GM21825 (cell line): ENCODE measurements at regions not wholly inside any gene's neighbourhood (a gene's known extent, or its start where the extent isn't known, plus 50 kb on each side); places are given as distances from the start of the nearest gene placed in this dataset.

Experiments
- ATAC-seq: cut with Tn5 transposase; IDR thresholded peaks from one replicate; pipeline ENCODE4 v1.9.1; 2021; ENCODE audit warnings: mild to moderate bottlenecking, moderate library complexity; ENCODE audit not compliant: unreplicated experiment

DNA sequence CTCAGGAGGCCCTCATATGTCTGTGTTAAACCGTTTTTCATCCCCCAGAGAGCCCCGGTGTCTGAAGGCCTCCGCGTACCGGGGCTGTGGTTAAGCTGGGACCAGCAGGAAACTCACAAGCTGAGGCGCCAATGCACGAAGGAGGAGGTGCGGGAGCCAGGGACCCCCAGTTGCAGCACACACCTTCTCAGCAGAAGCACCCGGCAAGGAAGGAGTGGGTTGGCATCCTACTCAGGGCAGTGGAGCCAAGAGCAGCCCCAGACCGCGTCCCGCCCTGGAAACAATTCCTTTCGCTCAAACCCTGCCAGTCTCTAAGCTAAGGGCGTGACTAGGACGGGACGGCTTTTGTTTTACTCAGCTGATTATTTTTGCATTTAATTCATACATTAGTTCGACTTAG, 726.9 kb downstream of the BRD1 start:
- no peak for ATAC-seq

GRCh38 chr22:49100316-49100715, 727.4 kb downstream of the BRD1 start:
- ATAC-seq, result no peak

DNA sequence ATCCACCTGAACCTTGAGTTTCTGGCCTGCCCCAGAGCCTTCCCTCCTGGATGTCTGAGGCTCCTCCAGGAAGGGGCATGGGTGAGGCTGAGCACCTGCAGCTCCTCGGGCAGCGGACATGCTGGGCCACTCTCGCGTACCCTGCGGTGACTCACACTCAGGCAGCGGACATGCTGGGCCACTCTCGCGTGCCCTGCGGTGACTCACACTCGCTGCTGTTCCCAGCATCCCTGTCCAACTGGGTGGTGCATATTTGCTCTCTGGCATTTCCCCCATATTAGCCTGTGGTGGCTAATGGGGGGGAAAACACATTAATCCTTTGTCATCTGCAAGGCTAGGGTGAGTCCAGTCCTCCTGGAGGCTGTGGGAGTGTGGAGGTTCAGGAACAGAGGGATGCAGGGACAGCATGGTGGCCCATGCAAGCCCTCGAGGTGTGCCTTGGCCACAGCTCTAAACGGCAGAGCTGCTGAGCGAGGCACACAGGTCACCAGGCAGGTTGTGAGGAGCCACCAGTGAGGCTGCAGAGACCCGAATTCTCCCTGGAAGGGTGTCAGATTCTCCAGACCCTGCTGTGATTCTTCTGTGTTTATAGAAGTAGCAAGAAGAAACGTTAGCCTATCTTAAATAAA, 728.1 kb downstream of the BRD1 start:
- no peak for ATAC-seq

DNA sequence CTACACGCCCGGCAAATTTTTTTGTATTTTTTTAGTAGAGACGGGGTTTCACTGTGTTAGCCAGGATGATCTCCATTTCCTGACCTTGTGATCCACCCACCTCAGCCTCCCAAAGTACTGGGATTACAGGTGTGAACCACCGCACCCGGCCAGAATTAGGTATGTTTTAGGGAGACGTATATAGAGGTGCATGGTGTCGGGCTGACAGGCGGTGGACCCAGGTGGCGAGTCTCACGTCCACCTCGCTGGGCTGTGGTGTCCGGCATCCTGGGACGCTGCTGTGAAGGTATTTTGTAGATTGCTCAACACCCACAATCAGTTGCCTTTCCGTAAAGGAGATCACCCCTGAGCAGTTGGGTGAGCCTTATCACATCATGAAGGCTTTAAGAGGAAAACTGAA, 728.6 kb downstream of the BRD1 start:
- ATAC-seq, result no peak

DNA sequence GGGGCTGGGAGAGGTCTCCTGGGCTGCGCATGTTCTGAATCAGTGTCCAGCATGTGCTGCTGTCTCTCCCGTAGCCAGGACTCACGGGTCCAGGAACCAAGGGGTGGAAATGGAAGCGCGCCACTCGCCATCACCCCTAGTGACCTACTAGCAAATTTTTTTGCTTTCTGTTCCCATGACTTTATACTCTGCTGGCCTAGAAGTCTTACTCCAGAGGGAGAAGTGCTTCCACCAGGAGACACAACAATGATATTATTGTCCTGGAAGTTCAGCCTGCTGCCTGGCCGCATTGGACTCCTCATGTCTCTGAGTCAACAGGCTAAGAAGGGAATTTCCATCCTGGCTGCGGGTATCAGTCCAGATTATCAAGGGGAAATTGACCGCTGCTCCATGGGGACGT, 729.7 kb downstream of the BRD1 start:
- no peak for ATAC-seq

DNA sequence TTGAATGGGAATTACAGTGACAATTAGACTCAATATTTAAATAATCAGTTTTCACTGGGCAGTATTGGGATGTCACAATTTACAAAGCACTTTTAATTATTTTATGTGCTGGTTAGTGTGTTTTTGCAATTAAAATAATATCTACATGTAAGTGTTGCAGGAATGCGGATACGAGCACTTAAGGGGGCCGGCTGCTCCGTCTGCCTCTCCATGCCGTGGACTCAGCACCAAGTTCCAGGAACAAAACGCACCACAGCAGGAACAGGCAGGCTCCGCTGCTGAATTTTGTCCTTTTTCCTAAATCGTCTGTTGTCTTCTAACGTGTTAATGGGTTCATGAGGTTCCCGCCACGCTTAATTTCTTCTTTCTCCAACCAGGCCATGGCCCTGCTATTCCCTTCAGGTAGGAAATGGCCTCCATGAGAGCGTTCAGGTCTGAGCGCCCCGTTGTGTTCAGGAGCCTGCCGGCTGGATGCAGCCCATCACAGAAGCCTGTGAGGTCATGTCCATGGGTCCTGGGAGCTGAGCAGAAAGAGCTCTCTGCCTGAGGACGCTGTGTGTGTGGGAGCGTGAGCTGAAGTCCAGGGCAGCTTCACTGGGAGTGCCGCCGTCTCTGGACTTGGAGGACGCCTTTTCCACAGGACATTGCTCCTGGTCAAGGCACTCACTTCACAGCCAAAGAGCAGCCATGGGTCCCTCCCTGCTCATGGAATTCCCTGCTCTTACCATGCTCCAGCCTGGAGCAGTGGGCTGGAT, 730.3 kb downstream of the BRD1 start:
- no peak for ATAC-seq

GRCh38 chr22:49096476-49096875, 731.2 kb downstream of the BRD1 start:
- no peak for ATAC-seq

DNA sequence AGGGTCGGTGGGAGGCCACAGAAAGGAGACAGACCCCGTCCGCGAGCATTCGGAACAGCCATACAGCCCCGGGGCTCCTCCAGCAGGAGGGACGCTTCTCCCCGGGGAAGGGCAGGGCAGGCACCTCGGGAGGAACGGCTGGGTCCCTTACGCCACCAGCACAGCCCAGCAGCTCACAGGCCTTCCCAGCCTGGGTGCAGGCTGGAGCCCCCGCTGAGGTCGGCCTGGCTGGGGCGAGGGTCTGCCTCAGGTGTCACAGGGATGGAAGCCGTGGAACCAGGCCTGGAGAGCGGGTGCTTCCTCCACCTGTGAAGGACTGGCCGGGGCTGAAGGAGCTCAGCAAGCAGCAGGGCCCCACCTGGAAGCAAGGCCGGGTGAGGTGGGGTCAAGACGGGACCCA, 732.3 kb downstream of the BRD1 start:
- ATAC-seq, result no peak

GRCh38 chr22:49094858-49095257, 732.8 kb downstream of the BRD1 start:
- ATAC-seq, result no peak

DNA sequence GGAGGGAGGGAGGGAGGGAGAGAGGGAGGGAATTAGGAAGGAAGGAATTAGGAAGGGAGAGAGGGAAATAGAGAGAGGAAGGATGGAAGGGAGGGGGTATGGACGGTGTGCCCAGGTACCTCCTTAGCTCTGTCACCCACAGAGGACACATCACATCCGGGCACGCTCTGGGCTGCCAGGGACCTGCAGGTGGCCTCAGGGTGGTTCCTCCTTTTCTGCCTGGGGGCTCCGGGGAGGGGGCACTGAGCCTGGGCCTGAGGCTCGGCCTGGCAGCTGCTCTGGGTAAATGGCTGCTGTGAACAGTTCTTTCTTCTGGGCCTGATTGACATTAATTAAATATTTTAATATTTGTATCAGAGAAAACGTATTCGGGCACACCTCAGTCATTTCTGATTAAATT, 733.5 kb downstream of the BRD1 start:
- ATAC-seq, result no peak

- no peak for ATAC-seq
Measured at GRCh38 chr22:49093192-49093880, 734.3 kb downstream of the BRD1 start.

GRCh38 chr22:49092716-49093115, 735.0 kb downstream of the BRD1 start:
- ATAC-seq, result no peak

GRCh38 chr22:49091917-49092545, 735.6 kb downstream of the BRD1 start:
- no peak for ATAC-seq

- ATAC-seq, result no peak
Measured at GRCh38 chr22:49091451-49091850, 736.2 kb downstream of the BRD1 start.

DNA sequence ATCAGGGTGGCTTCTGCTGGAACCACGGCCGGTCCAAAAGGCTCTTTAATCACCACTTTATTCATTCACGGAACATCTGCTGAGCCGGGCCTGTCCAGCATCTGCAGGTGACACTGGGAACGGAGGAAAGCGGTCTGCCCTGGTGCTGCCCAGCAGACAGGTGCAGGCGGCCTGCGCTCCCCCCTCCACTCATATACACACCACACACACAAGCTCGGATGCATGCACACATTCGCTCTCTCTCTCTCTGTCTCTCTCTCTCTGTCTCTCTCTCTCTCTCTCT, 736.9 kb downstream of the BRD1 start:
- no peak for ATAC-seq

DNA sequence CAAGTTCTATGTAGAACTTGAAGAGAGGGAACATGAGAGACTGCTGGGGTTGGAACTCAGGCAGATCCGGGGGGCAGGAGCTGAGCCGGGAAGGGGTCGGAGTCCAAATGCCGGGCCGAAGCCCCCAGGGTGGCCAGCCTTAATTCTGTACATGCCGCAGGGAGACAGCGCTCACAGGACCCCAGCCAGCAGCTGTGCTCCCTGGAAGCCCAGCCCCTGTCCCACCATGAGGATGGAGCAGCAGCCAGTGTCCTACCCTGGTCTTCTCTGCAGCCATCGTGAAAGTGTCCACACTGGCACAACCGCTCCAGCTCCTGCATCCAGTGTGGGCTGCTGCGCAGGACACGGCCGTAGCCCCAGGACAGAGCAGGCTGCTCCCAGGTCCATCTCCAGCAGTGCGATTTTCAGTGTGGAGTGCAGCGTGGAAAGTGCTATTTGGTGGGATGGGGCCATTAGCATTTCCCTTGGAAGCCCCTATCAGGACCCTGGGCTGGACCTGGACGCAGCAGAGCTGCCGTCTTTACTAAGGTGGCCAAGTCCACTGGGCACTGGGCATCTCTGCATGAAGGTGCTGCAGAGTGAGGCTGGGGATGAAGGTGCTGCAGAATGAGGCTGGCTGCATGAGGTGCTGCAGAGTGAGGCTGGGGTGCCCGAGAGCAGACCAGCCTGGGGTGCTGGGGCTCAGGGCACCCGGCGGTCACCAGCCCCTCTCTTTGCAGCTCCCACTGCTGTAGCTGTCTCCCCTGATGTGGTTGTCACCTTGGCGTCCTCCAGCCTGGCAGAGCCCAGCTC, 737.4 kb downstream of the BRD1 start:
- no peak for ATAC-seq

- no peak for ATAC-seq
Measured at GRCh38 chr22:49088801-49089791, 738.6 kb downstream of the BRD1 start.

- ATAC-seq, result no peak
Measured at GRCh38 chr22:49087716-49088601, 739.7 kb downstream of the BRD1 start.

DNA sequence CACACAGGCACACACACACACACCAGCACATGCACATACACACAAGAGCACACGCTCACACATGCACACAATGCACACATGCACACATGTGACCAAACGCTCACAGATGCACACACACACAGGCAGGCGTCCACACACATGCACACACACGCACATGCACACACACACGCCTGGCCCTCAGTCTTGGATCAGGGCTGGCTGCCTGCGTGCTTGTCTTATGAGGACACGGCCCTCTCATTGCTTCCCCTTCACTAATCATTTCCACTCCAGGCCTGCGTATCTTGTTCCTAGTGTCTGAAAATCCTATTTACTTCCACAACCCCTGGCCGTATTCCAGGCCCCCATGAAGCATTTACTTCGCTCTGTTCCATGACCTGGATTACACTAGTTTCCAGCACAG, 740.5 kb downstream of the BRD1 start:
- ATAC-seq, result no peak
